Body of pancreas (tissue), 4 donors: ENCODE measurements at regions not wholly inside any gene's neighbourhood (a gene's known extent, or its start where the extent isn't known, plus 50 kb on each side); places are given as distances from the start of the nearest gene placed in this dataset.

ENCODE experiments used
- ATAC-seq: fragments of 150-250 bp; one replicate; pipeline ENCODE4 v1.9.1; 2016
- DNase-seq, 4 donors: peaks; one replicate each; pipeline ENCODE4 v3.0.0-alpha.2; 2019
- H3K27ac ChIP-seq, 4 donors: fragments of 200-600 bp; sonication (generic); 1 replicate in 3 of 4; 2 replicates in 1 of 4; pipeline versions ENCODE4 v1.5.1 to v1.6.1; 2016 to 2019; ENCODE audit warnings: mild to moderate bottlenecking in 1 of 4, mixed read lengths in 1 of 4, moderate library complexity in 1 of 4
- H3K27me3 ChIP-seq, 2 donors: fragments of 200-600 bp; sonication (generic); one replicate each; pipeline ENCODE4 v1.6.0; 2016; ENCODE audit warnings: mild to moderate bottlenecking in 1 of 2
- H3K36me3 ChIP-seq, 2 donors: fragments of 200-600 bp; sonication (generic); replicated peaks in 1 of 2; 2 replicates each; pipeline ENCODE4 v1.5.1; 2016; ENCODE audit warnings: low read depth in 2 of 2; ENCODE audit not compliant: insufficient read depth in 1 of 2
- H3K4me1 ChIP-seq: fragments of 200-600 bp; sonication (generic); one replicate; pipeline ENCODE4 v1.6.0; 2016
- H3K4me3 ChIP-seq, 2 donors: fragments of 200-600 bp; sonication (generic); 1 replicate in 1 of 2; 2 replicates in 1 of 2; pipeline ENCODE4 v1.5.1; 2016 to 2019
- H3K9me3 ChIP-seq, 3 donors: fragments of 200-600 bp; sonication (generic); 1 replicate in 2 of 3; 2 replicates in 1 of 3; pipeline ENCODE4 v1.5.1; 2016
- CTCF ChIP-seq, 7 experiments: fragments of 450-650 bp in 4 of 7; fragments of 200-600 bp in 3 of 7; sonication (generic) in 3 of 7; IDR thresholded peaks; one replicate each; pipeline ENCODE4 v1.5.1; 2016 to 2019; ENCODE audit warnings: antibody characterized with exemption in 7 of 7
- POLR2A ChIP-seq, 3 donors: fragments of 450-650 bp; IDR thresholded peaks; one replicate each; pipeline ENCODE4 v1.6.1; 2016; ENCODE audit warnings: antibody characterized with exemption in 3 of 3, mild to moderate bottlenecking in 2 of 3
- WGBS, 2 donors: methylation state at CpG; one replicate each; pipeline ENCODE4 v1.1.5; 2017; 5-methylcytosine and 5-hydroxymethylcytosine counted together
- intact Hi-C: fragments of 100-400 bp; cut with DNase I; formaldehyde crosslinking; loops from one replicate; pipeline ENCODE4 v1.15.1; 2023

DNA sequence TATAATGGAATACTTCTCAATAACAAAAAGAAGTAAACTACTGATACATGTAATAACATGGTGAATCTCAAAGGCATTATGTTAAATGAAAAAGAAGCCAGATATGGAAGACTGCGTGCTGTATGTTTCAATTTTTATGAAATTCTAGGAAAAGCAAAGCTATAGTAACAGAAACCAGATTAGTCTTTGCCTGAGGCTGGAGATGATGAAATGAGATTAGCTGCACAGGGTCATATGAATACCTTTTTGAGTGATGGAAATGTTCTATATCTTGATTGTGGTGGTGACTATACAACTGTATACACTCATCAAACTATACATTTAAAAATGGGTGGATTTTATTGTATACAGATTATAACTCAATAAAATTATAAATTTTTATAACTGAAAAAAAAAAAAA is 113.5 kb downstream of the TMEM30B start:
- H3K4me3 ChIP-seq = no peak overlapping the region
- H3K27ac ChIP-seq = no peak overlapping the region
- DNase-seq (no peak), ATAC-seq (no peak)
- TF ChIP-seq POLR2A (IDR thresholded peaks at IDR 0.05) (no peak), CTCF (IDR thresholded peaks at IDR 0.05) (no peak)
- H3K9me3 ChIP-seq = no peaks in the 10 kb centered on the region
- H3K36me3 ChIP-seq = no peaks in the 10 kb centered on the region
- intact Hi-C loops = no loop called here
- H3K4me1 ChIP-seq = no peaks in the 10 kb centered on the region
- WGBS, 2 donors = 84 to 94% methylated on average over 1 of the region's 1 CpG
- H3K27me3 ChIP-seq = no peaks in the 10 kb centered on the region

DNA sequence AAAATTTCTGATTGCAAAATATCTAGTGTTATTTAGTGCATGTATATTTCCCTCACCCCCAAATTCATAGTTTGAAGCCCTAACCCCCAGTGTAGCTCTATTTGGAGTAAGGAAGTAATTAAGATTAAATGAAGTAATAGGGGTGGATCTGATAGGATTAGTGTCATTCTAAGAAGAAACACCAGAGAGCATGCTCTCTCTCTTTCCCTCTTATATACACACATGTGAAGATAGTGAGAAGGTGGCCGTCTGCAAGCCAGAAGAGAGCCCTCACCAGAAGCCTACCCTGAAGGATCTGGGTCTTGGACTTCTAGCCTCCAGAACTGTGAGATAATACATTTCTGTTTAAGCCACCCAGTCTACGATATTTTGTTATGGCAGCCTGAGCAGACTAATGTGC is 120.3 kb downstream of the TMEM30B start:
- 79 to 81% methylated on average over 2 of the region's 2 CpGs for WGBS, 2 donors
- Histone ChIP-seq H3K36me3 (no peaks in the 10 kb centered on the region), H3K4me1 (no peaks in the 10 kb centered on the region), H3K9me3 (no peaks in the 10 kb centered on the region), H3K4me3 (no peak overlapping the region), H3K27ac (no peak overlapping the region), H3K27me3 (no peaks in the 10 kb centered on the region)
- no peak for ATAC-seq
- DNase-seq = no peak
- TF ChIP-seq CTCF (IDR thresholded peaks at IDR 0.05) (no peak), POLR2A (IDR thresholded peaks at IDR 0.05) (no peak)
- intact Hi-C loops = no loop called here

DNA sequence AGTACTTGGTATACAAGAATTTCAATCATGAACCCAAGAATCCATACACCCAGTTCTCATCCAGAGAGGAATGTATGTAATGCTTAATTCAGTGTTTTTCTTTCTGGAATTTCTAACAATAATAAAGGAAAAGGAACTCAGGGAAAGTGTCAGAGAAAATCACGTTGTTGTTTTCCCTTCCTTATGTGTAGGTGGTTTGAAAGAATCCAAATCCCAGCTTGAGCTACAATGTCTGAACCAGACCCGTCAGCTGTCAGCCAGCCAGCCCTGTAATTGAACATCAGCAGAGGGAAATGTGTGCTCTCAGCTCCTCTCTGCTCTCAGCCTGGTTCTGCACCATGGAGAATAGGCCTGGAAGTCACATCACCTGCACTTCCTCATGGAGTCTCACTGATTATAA is 126.5 kb downstream of the TMEM30B start:
- WGBS, 2 donors = 54 to 64% methylated on average over 2 of the region's 2 CpGs
- H3K9me3 ChIP-seq = no peaks in the 10 kb centered on the region

GRCh38 chr14:61153914-61154545 is 127.1 kb downstream of the TMEM30B start:
- intact Hi-C loops = no loop called here
- no peaks in the 10 kb centered on the region for H3K9me3 ChIP-seq
- ATAC-seq = no peak

More for the DNA sequence above, 126.5 kb downstream of the TMEM30B start:
- TF ChIP-seq POLR2A (IDR thresholded peaks at IDR 0.05) (no peak), CTCF (IDR thresholded peaks at IDR 0.05) (no peak)
- no peaks in the 10 kb centered on the region for H3K4me1 ChIP-seq
- DNase-seq = no peak
- no peak overlapping the region for H3K4me3 ChIP-seq
- no peak for ATAC-seq
- no peaks in the 10 kb centered on the region for H3K27me3 ChIP-seq
- no peaks in the 10 kb centered on the region for H3K36me3 ChIP-seq
- intact Hi-C loops = no loop called here
- H3K27ac ChIP-seq = no peak overlapping the region

More at GRCh38 chr14:61153914-61154545, 127.1 kb downstream of the TMEM30B start:
- TF ChIP-seq POLR2A (IDR thresholded peaks at IDR 0.05) (no peak), CTCF (IDR thresholded peaks at IDR 0.05) (no peak)
- Histone ChIP-seq H3K4me1 (no peaks in the 10 kb centered on the region), H3K4me3 (no peak overlapping the region), H3K36me3 (no peaks in the 10 kb centered on the region), H3K27me3 (no peaks in the 10 kb centered on the region), H3K27ac (no peak overlapping the region)
- 58 to 67% methylated on average over 6 to 8 of the region's 8 CpGs for WGBS, 2 donors
- DNase-seq = no peak
